ENCODE measurements at regions not wholly inside any gene's neighbourhood (a gene's known extent, or its start where the extent isn't known, plus 50 kb on each side); places are given as distances from the start of the nearest gene placed in this dataset.
"Not testable (repeated sequence)": the region's sequence is repeated elsewhere in the genome, so short reads cannot be mapped to it uniquely, and the experiment has no call there.

DNA sequence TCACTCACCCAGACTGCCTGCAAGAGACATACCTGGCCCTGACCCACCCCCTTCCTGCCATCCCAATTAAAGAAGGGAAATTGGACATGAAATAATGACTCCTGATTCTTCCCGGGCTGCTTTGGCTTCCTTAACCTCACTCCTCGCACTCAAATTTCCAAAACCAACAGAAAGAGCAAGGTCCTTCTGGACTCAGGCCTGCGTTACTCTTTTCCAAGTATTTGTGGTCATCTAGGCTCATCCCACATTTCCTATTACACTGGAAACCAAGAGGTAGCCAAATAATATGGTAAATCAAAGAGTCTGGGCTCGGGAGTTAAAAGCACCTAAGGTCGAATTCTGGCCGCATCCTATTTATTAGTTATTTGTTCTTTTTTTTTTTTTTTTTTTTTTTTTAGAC is 359.3 kb downstream of the NPIPA8 start:
- DNase-seq = no peak

DNA sequence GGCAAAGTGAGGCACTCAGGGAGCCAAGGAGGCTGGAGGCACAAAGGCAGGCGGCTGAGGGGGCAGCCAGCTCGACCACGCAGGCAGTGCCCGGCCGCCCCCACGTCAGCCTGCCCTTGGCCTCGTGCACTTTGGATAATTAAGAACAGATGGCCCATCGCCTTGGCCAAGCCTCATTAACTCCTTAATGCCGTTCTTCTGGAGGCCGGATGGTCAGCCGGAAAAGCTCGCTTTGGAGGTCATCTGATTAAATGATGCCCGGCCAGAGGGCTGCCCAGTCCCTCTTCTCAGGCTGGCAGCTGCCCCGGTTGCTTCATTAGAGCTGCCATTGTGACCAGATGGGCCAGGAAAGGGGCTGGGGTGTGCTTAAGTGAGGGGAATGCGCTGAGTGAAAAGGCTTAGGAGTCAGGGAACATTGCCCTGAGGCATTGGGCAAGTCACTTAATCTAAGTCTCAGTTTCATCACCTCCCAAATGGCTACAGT is 364.0 kb downstream of the NPIPA8 start:
- no peak for DNase-seq

DNA sequence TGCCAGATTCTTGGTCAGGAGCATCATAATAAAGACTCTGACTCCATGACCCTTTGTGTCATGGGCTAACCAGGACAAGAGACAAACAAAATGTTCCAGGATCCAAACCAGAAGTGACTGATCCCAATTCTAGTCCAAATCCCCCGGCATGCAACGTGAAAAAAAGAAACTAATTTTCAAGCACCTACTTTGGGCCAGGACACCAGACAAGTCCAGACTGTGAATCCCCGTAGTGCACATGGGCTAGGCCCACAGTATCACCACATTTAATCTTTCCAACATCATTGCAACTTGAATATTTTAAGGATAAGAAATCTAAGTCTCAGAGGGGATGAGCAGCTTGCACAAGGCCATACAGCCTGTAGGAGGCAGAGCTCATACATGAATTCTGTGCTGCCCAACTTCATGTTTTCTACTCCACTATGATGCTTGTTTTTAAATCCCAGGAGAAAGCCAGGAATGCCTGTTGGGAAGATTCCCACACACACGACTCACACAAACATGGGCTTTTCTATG is 365.7 kb downstream of the NPIPA8 start:
- DNase-seq = no peak

DNA sequence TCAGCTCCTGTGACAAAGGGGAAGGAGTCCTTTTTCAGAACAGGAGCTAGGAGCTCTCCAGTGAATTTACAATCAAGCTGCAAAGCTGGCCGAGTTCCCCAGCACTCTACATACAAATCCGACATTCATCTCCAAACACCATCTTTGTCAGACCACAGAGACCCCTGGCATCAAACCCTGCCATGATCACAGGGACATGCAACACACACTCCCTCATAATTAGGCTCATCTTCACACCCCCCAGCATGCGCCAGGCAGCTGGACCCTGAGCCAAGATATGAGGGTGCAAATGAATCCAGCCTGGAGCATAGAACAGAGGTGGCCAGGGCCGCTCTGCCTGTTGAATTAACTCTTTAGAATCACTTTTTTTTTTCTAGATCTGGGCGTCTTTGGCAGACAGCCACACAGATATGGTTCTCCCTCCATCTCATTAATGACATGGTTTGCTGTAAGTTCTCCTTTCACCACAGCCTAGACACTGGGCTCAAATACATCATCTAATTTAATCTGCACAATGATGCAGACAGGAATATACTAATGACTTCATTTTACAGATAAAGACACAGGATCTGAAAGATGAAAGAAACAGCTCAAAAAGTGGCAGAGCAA is 366.3 kb downstream of the NPIPA8 start:
- DNase-seq = no peak

DNA sequence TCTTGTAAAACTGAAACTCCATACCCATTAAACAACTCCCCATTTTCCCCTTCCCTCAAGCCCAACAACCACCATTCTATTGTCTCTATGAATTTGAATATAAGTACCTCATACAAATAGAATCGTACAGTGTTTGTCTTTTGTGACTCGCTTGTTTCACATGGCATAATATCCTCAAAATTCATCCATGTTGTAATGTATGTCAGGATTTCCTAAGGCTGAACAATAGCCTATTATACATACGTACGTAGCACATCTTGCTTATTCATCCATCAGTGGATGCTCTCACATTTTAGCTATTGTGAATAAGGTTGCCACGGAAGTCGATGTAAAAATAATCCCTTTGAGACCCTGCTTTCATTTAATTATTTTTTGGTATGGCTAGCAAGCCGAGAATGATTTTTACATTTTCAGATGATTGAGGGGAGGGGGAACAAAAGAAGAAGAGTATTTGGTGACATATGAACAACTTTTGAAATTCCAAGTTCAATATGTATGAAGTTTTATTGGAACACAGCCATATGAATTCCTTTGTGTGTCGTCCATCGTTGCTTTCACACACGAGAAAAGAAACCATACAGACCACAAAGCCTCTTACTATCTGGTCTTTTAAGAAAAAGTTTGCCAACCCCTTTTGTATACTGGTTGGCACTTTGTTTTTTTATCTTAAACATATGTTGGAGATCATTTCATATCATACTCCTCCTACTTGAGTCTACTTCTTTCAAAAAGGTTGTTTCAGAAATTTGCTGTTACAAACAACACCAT is 371.2 kb downstream of the NPIPA8 start:
- DNase-seq = no peak

DNA sequence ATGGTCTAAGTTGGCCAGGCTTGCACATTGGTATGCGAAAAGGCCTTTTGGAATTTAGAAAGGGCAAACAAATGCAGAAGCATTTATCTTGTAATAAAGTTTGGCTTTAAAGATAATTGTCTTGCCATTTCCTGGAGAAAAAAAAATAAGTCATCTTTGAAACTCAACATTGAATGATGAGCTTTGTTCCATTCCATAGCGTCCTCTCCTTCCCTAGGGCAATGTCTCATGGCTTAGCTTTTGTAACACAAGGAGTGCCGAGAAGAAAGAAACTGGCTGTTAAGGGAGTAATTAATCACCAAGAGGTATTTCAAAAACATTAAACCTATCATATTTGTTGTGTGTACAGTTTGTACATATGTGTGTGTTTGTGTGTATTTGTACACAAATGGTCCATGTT is 372.3 kb downstream of the NPIPA8 start:
- no peak for DNase-seq

DNA sequence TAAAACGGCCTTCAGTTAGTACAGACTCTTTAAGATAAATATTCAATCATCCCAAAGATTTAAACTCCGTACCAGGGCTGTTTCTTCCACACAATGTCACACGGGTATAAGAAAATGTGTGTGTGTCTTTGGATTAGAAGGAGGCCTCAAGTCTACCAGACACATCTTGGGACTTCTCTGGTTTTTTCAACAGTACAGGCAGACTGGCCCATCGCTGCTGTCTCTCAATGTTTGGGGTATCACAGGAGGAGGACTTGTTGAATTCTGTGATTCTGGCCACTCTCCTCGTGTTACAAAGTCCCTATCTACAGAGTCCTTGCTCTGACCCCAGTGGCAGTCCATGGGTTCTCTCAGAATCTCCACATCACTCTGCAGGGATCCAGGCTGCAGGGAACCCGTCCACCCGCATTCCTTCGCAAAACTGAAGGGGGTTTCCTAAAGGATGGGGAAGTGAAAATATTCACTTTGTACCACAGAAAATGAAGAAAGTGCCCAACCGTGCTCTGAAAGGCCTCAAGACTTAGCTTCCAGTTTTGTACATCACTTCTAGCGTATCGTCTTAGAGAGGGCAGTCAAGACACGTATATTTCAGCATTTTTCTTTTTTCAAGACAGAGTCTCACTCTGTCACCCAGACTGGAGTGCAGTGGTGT is 373.2 kb downstream of the NPIPA8 start:
- DNase-seq = no peak

DNA sequence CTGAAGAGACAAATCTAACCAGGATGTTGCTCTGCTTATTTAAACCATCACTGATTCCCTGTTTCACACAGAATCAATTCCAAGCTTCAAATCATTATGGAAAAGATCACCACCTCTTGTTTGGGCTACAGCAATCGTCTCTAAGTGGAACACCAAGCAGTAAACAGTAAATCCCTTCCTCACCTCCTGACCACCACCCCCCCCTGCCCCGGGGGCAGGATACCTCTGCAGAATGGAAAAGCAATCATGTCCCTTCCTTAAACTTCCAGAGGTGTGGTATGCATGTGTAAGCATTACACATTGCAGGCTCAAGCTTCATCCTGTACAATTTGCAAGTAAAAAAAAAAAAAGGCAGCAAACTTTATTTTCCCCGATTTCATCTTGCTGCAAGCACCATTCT is 373.8 kb downstream of the NPIPA8 start:
- DNase-seq = no peak

DNA sequence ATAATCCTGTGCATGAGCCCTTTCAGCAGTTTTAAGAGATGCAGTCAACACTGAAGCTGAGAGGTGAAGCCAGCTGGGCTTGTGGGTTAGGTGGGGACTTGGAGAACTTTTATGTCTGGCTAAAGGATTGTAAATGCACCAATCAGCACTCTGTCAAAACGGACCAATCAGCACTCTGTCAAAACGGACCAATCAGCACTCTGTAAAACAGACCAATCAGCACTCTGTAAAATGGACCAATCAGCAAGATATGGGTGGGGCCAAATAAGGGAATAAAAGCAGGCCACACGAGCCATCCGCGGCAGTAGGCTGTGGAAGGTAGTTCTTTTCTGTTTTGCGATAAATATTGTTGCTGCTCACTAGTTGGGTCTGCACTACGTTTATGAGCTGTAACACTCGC is 374.7 kb downstream of the NPIPA8 start:
- not testable (repeated sequence) for DNase-seq

DNA sequence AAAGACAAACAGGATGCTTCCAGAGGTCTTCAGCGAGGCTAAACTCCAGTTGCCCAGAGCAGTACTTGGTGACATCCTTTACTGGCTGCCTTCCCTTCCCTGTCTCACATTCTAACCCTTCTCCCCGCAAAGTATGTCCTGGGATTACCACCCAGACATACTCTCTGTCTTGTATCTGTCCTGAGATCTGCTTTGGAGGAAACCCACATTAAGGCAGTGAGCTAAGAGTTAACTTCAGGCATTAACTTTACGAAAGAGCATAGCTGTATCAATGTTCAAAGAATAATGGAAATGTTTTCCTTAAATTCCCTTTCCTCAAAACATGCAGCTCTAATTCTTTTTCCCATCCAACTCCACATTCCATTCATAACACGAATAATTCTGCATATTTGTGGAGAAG is 385.2 kb downstream of the NPIPA8 start:
- no peak for DNase-seq

DNA sequence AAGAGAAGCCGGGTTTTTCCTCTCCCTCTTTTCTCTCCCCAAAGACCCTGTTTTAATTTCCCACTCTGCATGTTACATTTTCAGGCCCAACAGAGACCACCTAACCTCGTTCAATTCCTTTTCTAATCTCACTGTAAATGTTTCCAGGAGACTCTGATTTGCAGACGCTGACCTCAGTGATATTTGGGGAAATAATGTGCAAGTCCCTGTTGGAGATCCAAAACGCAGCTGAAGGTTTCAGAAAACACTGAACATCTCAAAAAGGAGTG is 386.6 kb downstream of the NPIPA8 start:
- DNase-seq = no peak

DNA sequence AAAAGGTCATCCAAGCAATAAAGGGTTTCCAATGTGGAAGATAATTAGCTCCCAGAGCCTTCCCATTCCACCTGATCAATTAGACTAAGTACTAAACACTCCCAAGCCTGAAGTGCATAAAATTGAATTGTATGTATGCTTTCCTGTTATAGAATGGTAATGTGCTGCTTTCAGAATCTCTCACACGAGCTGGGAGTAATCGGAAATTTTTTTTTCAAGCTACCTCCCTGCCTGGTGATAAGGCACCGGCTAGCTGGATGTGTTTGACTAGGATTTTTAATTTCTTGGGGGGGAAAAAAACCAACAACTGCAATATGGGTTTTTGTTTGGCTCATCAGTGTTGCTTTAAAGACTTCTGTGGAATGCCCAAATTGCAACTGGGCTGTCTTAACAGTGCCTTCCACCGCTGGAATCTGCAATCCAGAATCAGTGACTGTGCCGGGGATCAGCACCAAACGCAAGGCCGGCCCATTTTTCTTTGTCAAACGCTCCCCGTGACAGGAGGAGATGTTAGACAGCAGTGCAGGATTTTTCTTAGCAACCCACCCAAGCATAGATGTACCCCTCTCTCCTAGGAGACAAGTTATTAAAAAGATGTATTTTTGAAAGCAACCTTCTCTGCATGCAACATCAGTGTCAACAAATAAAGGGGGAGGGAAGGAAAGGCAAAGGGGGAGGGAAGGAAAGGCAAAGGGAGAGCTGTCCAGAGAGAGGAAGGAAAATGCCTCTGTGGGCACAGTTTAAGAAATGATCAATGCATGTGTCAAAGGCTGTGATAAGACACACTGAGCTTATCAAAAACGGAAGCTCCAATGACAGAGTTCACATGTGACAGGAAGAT is 387.2 kb downstream of the NPIPA8 start:
- DNase-seq = no peak

DNA sequence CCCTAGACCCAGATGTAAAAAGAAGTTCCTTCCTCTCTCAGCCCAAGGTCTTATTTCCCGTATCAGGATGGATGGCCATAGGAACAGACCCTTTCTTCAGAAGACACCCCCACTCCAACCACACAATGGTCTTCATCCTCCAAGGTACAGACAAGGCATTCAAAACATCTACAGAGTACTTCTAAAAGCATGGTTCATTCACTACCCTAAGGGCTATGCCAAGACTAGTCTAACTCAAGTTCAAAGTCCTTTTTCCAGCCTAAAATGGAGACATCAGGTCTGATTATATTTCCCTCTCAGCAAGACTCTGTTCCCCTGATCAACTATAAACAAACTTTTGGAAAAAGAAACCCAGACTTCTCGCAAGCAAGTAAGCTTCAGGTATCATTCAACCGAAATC is 388.9 kb downstream of the NPIPA8 start:
- no peak for DNase-seq

DNA sequence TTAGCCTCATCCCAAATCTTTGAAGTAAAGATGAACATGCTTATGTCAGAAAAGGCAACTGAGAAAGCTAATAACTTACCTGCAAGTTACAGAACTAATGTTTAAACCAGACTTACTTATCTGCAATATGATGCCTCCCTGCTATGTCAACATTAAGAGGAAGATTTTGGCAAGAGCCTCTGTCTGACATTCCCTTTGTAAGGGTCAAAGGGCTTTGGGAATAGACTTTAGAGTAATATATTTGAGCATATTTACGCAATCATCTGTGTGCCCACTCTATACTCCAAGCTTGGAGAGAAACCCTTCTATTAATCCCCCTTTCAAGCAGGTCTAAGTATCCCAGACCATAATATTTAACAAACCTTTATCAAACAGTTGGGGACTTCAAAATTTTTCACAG is 389.4 kb downstream of the NPIPA8 start:
- DNase-seq = no peak

DNA sequence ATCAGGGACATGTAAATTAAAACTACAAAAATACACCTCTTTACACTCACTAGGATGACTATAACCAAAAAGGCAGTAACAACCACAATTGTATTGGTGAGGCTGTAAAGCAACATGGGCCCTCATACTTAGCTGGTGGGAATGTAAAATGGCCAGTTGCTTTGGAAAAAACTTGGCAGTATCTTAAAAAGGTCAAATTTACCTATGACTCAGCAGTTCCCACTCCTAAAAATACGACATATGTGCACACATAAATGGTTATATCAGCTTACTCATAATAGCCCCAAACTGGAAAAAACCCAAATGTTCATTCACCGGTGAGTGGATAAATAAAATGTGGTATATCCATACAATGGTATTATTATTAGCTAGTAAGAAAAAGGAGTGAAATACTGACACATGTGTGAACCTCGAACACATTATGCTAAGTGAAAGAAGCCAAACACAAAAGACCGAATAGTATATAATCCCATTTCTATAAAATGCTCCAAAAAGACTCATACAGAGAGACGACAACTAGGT is 391.4 kb downstream of the NPIPA8 start:
- DNase-seq = no peak

DNA sequence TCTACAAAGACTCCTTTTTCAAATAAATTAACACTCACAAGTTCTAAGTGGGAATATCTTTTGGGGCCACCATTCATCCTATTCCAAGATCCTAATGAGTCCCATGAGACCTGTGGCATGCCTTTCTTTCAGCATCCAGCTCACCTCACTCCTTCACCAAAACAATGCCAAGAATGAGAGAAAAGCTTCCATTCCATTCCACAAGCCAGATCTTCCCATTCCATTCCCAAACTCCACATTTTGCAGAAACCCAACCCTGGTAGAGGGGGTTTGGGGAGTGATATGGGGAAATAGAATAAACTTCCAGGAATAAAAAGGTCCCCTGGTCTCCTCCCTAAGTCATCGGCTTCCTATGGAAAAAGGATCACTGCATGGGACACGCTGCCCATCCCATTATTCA is 392.2 kb downstream of the NPIPA8 start:
- DNase-seq = no peak

DNA sequence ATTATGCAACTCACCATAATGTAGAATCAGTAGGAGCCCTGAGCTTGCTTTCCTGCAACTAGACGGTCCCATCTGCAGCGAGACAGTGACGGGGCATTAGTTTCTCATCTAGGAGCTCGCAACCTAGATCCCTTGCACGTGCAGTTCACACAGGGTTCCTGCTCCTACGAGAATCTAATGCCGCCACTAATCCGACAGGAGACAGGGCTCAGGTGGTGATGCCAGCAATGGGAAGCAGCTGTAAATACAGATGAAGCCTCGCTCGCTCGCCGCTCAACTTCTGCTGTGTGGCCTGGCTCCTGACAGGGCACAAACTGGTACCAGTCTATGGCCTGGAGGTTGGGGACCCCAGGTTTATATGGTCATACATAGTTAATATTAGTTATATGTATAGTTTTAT is 394.5 kb downstream of the NPIPA8 start:
- DNase-seq = no peak

DNA sequence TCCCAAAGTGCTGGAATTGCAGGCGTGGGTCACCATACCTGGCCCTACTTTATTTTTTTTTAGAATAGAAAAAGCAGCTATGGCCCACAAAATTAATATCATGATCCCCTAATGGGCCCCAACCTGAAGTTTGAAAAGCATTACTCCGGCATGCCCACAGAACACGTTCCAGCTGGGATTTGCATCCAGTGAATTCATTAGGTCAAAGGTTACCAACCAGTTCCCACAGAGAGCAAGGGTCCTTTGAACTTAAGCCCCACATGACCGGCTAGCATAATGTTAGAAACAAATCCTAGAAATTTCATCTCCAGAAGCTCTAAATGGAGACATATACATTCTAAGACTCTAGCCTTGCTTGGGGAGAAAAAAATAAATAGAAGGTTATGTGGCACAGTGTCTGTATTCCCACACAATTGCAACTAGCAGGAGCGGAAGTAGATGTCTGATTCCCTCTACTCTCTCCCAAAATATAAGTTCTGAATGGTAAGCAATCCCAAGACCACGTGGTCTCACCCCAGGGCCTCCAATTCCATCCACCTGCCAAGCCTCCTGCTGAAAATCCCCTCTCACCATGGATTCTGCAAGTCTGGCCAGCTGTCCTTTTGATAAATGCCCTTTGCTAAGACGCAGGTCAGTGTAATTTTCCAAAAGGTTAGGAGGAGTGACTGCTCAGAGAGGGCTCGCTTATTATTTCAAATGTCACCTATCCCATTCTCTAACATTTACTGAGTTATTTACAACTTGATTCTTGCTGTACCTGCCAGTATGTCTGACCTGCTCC is 395.8 kb downstream of the NPIPA8 start:
- no peak for DNase-seq

DNA sequence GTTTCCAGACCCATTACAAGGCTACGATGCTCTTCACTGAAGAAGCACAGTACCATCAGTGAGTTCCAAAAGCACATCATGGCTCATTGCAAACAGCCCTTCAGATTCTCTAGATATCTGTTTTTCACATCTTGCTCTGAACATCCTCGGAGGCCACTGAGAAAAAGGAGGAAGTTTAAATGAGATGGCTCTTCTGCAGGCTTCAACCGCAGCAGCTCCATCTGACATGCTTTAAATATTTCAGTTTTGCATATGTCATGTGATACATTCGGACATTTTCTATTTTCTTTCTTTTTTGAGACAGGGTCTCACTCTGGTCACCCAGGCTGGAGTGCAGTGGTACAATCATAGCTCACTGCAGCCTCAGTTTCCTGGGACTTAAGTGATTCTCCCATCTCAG is 396.8 kb downstream of the NPIPA8 start:
- DNase-seq = no peak

DNA sequence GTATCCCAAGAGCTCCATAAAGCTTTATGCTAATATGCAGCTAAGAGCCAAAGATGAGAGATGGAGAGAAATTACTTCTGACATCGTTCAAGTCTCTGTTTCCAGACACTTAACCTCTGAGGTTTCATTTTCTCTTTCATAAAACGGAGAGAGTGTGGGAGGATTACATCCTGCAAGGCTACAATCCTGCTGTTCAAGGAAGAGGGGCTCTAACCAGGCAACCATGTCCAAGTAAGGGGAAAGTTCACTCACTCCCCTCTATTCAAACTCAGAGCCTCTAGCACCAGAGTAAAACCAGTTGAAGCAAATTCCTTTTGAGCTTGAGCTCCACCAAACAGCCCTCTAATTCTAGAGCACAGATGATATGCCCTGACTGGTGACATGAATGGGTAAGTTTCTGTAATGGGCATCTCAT is 397.4 kb downstream of the NPIPA8 start:
- no peak for DNase-seq

DNA sequence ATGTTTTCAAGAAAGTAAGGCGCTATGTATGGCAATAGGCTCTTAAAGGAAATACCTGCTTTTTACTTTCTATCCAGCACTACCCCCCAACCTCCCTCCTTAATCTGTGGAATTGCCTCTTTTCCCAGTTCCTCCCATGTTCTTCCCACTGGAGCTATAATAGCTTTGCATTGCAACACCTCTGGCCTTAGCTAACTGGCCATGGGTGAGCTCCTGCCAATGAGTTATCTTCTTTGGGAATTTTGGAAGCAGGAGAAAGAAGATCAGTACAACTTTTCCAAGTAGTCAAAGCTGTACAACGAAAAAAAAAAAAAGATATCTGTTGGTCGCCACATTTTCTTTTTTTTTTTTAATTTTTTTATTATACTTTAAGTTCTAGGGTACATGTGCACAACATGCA is 398.0 kb downstream of the NPIPA8 start:
- DNase-seq = no peak

DNA sequence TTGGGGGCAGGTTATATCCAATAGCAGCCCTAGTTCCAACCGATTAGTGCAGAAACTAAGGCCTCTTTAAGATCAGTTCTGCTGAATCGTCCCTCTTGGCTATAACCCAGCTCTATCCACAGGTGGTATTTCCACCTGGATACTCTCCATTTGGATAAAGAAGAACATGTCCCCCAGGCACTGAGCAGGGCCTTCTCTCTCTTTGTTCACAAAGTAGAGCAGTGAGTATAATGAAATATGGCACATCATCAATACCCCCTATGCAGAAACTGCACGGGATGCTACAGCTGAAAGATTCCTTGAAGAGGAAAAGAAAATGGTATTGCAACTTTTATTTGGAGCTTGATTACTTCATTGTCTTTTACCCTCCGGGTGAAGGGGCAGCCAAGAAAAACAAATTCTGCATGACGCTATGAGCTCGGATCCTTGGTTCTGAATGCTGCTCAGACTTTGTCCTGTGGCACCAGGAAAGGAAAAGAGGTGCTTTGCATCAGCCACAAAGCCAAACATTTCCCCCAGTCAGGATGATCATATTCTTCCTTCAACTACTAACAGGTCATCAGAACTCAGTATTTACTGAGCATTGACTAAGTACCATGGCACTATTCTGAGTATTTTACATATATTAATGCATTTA is 399.7 kb downstream of the NPIPA8 start:
- DNase-seq = no peak
